HG02943 (cell line): ENCODE measurements at regions not wholly inside any gene's neighbourhood (a gene's known extent, or its start where the extent isn't known, plus 50 kb on each side); places are given as distances from the start of the nearest gene placed in this dataset.

Source experiments
- ATAC-seq: cut with Tn5 transposase; IDR thresholded peaks from one replicate; pipeline ENCODE4 v1.9.1; 2021; ENCODE audit warnings: mild to moderate bottlenecking, low read depth, moderate library complexity; ENCODE audit not compliant: unreplicated experiment

DNA sequence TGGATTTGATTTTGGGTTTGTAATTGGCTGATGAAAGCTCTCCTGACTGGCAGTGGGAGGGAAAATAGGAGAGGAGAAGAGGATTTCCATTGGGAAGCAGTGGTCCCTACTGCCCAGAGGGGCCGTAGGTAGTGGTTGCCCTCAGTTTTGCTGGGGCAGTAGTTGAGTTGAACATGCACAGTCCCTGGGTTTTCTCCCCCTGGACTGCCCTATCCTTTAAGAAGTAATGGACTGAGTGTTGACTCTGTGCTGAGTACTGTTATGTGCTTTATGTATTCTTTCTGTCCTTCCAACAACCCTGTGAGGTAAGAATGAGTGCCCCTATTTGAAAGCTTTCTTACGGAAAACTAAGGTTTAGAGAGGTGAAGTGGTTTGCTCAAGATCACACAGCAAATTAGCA is 111.2 kb upstream of the RPS23 start:
- ATAC-seq = no peak

DNA sequence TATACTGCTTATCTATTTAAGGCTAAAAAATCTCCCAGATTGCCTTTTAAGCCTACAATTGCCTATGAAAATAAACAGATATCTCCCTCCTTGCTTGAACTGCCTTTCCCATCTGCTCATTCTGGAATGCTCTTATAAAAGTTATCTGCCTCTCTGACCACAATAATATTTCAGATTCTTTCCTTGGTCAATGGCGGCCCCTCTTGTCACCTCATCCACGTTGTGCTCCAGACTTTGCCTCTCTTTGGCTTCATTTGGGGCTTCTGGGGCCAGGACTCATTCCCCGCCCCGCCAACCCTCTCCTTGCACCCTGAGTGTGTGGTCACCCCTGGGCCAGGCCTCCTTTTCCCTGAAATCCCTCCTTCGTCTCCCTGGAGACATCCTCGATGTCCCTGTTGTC is 110.0 kb upstream of the RPS23 start:
- ATAC-seq = no peak

DNA sequence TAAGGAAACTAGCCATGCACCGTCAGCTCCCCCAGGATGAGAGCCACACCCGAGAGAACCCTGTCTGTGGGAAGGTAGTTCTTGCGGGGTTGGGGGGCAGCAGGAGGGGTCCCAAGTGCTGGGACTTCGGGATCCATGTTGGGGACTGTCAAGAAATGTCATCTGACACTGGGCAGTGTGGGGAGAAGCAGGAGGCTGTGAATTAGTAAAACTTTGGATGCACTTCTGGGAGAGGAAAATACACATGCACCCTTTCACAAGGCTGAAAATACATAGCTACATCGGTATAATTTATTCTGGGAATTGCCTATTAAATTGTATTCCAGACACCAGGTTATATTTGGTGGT is 109.6 kb upstream of the RPS23 start:
- no peak for ATAC-seq

DNA sequence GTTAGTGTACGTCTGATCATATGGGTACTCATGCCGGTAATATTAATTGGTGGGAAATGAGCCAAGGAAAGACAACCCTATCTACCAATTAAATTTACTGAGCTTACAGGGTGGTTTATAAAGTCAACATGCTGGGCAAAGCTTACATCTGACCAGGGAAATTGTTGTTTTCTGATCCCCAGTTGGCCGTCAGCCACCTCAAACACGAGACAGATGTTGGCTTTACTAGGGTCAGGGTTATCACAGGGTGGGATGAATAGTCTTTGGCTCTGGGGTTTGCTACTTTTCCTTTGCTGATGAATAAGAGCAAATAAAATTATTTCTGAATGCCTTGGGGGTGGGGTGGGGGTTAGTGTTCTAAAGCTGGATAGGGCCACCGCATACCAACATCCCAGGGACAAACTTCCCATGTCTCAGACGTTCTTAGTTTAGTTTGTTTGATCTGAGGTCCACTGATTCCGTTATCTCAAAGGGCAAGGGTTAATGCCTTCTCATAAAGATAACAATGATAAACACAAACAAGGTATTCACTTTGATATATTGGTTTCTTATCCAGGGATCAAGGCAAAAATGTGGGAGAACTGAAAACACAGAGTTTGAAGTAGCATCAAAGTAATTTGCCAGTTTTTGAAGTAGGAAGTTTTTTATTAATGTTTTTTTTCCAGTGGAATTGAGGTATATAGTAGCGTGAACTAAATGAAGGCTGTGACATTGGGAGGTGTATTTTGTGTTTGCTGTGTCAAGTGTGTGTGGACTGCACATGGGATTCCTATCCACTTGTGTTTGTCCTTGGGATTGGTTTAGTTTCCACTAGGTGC is 109.1 kb upstream of the RPS23 start:
- no peak for ATAC-seq

DNA sequence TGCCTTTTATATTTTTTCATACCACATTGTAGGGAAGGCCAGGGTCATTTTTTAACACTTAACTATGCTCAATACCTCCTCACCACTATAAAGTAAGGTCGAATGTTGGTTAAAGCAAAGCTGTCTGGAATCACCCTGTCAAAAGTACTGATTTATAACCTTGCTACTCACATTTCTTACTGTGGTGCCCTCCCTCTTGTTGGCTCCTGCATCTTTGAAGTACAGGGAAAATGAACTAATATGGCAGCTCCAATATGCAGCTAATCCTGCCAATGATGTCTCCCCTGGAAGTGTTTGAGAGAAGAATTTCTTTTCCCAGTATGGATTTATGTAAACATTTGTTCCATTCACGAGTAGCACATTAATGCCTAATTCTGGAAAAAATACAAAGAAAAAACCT is 108.4 kb upstream of the RPS23 start:
- ATAC-seq = no peak

DNA sequence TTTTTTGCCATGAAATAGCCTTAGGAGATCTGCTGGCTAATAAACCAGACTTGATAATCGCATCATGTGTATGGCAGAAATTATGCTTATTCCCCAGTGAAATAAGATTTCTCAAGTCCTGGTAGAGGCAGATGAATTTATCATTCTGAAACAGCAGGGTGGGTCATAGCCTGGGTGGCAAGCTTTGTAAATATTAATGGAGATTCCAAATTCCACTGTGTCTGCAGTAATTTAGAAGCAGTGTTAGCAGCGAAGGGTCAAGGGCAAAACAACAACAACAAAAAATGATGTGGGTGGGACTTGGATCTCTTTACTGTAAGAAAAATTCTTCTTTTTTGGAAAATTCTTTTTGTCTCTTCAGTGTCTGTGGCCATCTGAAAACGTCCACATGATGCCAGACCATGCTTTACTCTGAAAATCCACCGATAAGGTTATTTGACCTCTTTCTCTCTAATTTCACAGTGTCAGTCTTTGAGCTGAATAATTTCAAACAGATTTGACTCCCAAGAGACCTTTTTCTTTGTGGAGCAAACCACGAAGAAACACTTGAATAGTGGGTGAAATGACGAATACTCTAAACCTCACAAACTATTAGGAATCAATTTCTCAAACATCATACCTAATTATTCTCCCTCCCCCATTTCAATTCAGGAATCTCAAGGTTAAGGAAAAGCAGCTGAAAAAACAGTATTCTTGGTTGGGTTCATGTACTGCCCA is 106.0 kb upstream of the RPS23 start:
- no peak for ATAC-seq

DNA sequence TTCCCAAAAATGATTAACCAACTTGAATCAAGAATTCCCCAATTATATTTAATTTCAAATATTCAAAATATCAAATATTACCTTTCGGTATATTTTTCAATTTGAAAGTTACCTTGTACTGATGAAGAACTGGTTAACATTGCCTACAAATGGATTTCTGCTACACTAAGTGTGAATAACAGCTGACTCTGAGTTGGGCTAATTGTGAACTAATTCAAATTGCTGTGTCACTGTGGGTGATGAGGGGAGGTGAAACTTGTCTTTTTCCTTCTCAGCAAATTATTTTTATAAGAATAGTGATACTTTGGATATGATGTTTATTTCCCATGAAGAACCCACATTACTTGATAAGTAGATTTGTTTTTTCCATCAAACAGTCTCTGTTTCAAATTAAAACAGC is 103.4 kb upstream of the RPS23 start:
- ATAC-seq = no peak

DNA sequence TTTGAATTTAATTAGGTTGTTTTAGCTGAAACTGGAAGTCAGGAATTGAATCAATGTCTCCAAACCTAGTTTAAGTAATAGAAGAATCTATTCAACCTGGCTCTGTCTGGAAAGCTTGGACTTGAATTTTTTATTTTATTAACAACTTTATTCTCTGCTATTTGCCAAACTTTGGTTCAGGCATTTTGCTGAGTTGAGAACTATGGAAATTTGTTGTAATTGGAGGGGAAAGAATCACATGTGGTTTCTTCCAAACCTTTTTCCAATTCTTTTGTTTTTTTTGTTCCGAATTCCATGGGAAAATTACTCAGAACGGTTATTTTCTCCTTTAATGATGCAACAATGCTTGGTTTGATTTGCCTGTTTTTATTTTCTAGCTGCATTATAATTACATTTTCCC is 98.2 kb upstream of the RPS23 start:
- no peak for ATAC-seq

DNA sequence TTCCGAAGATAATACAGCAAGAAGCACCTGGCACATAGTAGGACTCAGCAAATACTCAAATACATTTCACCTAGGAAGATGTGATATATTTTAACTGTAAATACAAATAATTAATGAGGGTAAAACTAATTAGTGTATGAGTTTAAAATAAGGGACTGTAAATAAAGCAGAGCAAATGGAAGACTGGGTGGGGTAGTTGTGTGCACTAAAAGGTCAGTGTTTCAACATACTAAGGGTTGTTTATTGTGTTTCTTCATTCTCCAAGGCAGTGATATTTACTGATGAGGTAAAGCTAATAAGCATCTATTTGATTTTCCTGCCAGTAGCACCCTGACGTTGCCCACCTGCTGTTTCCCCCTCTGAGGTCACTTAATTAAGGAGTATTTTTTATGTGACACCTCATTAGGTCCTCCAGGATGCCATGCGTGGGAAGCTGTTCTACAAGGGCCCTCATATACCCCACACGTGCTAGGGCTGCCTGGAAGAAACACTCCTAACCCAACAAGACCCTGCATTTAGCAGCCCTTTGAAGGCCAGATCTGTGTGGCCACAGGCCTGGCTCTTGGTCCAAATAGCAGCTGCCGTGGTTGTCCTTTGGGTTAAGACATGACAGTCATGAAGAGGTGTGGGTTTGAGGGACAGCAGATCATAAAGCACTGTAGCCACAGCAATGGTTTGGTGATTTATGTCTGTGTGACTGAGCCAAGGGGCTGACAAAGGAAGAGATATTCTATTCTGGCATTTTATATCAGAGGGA is 97.5 kb upstream of the RPS23 start:
- ATAC-seq = no peak

DNA sequence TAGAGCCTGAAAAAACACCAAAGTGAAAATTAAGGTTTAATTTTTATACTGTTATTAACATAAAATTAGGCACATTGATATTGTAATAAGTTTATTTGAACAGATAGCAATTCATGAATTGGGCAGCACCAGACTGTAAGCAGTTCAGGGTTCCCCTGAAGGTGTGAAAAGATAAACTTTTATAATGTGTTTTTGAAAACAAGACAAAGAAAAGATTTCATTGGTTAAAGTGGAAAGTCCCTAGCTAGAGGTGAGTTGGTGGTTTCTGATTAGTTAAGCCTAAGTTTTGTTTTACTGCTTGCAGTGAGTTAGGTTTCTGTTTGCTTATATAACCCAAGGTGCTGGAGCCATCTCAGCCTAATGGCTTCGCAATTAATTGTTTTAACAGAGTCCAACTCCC is 96.5 kb upstream of the RPS23 start:
- ATAC-seq = no peak

DNA sequence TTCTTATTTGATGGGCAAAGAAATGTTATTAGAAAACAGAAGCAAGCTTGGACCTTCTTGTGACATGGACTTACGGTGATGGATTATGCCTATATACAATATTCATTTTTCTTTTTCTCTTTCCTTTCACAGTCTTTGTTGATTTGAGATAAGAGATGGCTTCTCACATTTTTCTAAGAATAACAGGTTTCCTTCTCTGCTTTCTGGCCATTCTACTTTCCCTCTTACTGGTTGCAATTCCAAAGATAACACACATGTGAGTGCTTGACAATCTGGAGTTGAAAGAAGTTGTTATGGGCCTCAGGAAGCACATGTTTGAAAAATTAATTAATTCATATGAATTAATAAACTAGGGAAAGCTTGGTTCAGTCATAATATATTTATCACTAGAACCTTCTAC is 89.8 kb upstream of the RPS23 start:
- ATAC-seq = no peak

DNA sequence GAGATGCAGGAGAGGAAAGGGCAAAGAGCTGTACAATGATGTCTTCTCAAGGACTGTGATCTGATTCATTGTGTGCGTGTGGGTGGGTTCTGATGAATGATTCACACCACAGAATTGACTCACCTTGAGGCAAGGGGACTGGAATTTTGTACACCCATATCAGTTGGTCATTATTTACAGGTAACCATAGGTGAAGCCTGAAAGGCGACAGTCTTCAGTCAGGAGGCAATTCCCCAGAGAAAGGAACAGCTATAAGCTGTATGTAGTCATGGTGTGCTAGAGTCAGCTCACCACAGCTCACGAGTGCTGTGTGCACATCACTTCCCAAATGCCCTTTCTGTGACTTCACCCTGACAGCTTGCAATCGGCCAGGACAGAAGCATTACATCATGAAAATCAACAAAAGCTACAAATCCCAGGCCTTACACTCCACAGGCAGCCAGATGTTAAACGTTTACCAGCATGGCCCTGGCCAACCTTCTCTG is 87.6 kb upstream of the RPS23 start:
- ATAC-seq = no peak

DNA sequence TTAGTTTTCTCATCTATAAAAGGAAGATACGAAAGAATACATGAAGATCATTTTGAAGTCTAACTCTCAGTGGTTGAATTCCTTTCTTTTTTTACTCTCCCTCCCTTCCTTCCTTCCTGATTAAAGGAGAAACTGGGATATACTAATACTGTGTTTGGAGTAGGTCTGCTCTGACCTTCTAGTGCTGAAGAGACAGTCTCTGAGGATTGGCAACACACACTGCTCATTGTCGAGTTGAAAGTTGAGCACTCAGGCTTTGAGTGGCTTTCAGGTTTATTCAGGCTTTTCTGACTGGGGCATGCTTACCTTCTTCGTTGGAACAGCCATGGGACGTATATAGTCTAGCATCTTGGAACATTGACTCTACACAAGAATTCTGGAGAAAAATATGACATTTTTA is 86.9 kb upstream of the RPS23 start:
- no peak for ATAC-seq

DNA sequence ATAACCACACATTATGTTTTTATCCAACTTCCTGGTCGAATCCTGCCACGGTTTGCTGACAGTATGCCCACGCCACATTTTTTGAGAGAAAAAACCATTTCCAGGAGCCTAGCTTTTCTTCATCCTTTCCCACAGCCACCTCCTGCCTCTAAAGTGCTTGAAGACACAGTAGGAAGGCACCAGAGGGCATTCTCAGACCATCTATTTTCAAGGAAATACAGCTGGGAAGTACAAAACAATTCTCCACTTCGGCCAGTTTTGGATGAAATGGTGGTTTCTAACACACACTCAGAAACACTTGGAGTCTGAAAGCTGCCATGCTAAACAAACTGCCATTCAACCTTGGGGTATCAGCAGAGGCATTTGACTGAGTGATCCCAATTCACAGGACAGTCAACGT is 86.3 kb upstream of the RPS23 start:
- no peak for ATAC-seq

DNA sequence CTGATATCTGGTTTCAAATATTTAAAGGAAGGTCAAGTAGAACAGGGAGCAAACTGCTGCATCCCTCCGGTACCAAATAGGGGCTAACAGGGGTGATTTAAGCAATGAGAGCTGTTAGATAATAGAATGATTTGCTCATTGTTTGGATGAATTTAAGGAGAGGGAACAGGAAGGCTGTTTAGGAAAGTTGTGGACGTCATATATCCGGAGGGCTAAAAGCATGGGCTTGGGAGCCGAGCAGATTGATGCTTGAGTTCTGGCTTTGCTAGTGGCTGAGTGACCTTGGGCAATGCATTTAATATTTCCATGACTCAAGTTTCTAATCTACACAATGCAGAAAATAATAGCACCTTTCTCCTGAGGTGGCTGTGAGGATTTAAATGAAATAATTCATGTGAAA is 85.4 kb upstream of the RPS23 start:
- no peak for ATAC-seq

DNA sequence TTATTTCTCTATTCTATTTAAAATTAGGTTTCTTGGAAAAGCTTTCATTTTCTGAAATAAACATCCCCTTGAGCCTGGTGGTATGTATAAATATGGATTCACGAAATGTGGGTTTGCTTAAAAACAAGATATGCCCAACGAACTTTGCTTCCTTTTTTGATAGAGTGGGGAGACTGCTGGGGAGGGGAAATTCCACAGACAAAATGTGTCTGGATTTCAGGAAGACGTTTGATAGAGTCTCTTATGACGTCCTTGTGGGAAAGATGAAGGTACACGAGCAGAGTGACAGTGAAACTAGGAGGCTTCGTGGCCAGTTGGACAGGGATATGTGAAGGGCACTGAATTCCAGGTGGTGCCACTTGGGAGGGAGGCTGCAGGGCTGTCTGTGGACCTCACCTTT is 84.5 kb upstream of the RPS23 start:
- ATAC-seq = no peak

DNA sequence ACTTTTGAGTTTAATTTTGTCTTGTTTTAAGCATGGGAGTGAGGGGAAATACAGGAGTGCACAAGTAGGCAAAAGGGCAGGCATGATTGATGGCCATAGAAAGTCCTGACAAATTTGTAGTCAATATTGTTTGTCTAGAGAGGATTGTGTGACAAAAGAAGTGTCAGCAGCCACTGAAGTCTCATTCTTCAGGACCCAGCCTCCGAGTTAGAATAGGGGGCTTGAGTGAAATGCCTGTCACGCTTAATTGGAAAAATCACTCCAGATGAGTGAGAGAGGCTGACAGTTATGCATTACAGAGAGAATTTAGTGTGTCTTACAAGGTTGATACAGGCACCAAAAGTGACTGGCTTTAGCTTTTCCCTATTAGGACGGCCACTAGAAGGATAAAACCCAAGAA is 81.9 kb upstream of the RPS23 start:
- ATAC-seq = no peak

DNA sequence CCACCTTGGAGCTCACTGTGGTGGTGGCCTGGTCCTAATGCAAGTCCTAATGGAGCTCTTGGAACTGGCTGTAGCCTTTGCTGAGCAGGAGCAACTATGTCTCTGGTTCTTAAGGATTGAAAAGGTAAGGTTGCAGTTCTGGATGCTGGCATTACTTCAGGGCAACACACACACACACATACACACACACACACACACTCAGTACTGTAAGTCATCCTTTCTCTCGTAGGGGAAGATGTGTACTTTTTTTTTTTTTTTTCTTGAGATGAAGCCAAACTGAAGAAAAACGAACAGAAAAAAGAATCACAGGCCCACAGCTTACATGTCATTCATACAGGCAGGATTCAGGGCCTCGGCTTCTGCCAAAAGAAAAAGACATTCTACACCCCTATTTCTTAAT is 81.1 kb upstream of the RPS23 start:
- ATAC-seq = no peak

DNA sequence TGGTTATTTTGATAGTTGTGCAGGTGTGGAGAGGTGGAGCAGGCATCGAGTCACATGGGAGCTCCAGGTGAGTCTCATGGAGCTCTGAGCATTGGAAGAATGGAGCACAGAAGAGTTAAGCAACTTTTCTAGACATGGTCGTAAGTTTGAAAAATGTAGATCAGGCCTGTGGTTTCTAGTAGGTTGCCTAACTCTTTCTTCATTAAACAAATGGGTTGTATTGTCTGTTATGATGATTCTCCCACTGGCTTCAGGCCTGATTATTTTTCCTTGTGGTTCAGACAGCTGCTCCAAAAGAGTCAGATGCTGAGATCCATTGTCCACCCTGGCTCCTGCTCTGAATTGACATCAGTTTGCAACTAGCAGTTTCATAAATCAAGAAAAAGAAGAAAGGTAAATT is 80.3 kb upstream of the RPS23 start:
- no peak for ATAC-seq

DNA sequence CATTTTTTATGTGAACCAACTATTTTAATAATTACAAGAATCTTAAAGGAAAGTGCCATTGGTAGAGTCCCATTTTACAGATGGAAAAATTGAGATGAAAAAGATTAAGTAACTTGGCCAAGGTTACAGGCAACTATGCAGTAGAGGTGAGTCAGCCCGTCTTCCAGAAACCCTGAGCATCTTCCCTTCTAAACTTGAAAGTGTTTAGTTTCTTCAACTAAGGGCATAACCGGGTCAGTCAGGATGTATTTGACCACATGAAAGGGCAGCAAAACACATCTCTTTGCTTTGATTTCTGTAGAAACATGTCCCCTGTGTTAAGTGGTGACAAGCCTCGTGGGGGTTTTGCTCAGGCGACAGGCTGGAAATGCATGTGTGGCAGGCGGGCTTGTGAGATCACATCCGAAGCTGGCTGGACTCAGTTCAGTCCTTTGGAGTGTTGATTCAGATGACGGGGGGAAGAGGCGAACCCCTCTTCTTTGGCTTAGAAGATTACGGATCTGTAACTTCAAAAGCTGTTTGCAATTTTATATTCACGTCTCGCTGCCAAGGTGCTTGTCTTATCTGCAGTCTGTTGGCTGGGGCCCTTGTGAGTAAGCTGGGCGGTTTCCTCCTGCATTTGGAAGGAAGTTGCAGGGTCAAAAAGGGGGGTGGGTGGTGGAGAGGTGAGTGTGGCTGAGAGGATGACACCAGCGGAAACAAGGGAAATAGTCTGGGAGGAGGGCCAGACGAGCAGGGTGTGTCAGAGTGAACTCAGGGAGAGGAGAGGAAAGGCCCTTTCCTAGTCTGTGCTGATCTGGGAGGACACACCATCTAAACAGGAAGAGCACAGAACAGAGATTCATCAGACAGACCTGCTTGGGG is 78.9 kb upstream of the RPS23 start:
- ATAC-seq = no peak

DNA sequence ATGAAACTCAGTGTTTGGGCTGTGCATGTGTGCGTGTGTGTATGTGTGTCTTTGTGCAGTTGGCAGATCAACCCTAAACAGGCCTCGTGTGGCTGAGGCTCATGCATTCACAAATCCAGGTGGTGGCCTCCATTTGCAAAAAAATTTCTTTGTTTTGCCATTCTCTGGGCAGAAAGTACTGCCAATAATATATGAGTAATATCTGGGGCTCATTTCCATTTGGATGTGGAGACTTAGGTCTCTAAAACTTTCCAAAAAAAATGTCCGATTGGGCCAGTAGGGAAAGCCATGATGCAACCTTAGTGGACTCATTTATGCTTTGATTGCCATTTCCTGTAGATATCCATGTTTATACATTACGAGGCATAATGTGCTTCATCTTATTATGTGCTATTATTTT is 77.9 kb upstream of the RPS23 start:
- ATAC-seq = no peak
